ENCODE measurements at regions not wholly inside any gene's neighbourhood (a gene's known extent, or its start where the extent isn't known, plus 50 kb on each side); places are given as distances from the start of the nearest gene placed in this dataset.
"Not testable (repeated sequence)": the region's sequence is repeated elsewhere in the genome, so short reads cannot be mapped to it uniquely, and the experiment has no call there.

- TF ChIP-seq KAT2B (IDR thresholded peaks at IDR 0.05; ENCODE audit: borderline replicate concordance, low read depth, low read length) (no peak), ZNF225 (CRISPR knock-in tag; IDR thresholded peaks at IDR 0.05) (no peak)
These were observed 249.5 kb upstream of the SPHKAP start (continued) for GRCh38 chr2:228430986-228431385.

- Histone ChIP-seq H3K79me2 (ENCODE audit: insufficient read depth, low read length) (no peaks in the 10 kb centered on the region), H3K4me3 (replicated peaks in 1 of 3; ENCODE audit: insufficient read depth in 1 of 3, low read depth in 2 of 3, low read length in 3 of 3) (no peak overlapping the region), H3K36me3 (replicated peaks in 1 of 2; ENCODE audit: control insufficient read depth in 1 of 2, insufficient read depth in 2 of 2, low read length in 2 of 2) (no peaks in the 10 kb centered on the region), H3K9ac (ENCODE audit: insufficient read depth, low read depth, low read length) (no peak overlapping the region), H3K4me1 (ENCODE audit: insufficient read depth, low read length) (no peaks in the 10 kb centered on the region), H3K27ac (ENCODE audit: extremely low read length, insufficient read depth, low read length) (no peak overlapping the region), H3K4me2 (ENCODE audit: low read depth, low read length) (no peak overlapping the region), H3K9me3 (ENCODE audit: low read length) (peaks cover 57% of the 10 kb centered on the region), H4K20me1 (ENCODE audit: insufficient read depth, low read length) (no peaks in the 10 kb centered on the region), H3K27me3 (ENCODE audit: control insufficient read depth in 1 of 2, insufficient read depth in 2 of 2, low read length in 2 of 2) (no peaks in the 10 kb centered on the region), H2AFZ (ENCODE audit: low read length) (no peak overlapping the region)
- TF ChIP-seq NFRKB (IDR thresholded peaks at IDR 0.05) = no peak
- no peak for TF ChIP-seq ZNF790 (CRISPR knock-in tag; IDR thresholded peaks at IDR 0.05; ENCODE audit: borderline replicate concordance)
- no peak for TF ChIP-seq ZNF577 (CRISPR knock-in tag; IDR thresholded peaks at IDR 0.05; ENCODE audit: borderline replicate concordance, low read depth)
- in situ Hi-C loops (cut with HindIII; ENCODE audit: extremely low pct_ligation_motif_present, low pct_unique_long_range_greater_than_20kb) = no loop called here
- POLR2A ChIA-PET = no interaction called here
- no peak for DNase-seq (ENCODE audit: low spot score)
- WGBS (ENCODE audit: low lambda C conversion rate) = 0% methylated on average over 1 of the region's 1 CpG
- CTCF ChIA-PET (ENCODE audit: low intra/inter-chr PET ratio, low total read pairs) = no interaction called here
- no TSS peak for BruUV-seq (replicated peaks)
- no peak for FAIRE-seq
- intact Hi-C loops (cut with micrococcal nuclease; ENCODE audit: unreplicated experiment) = no loop called here
- ATAC-seq = no peak
These were observed 245.2 kb upstream of the SPHKAP start for GRCh38 chr2:228426502-228427216.

GRCh38 chr2:228425411-228426060 lies 244.0 kb upstream of the SPHKAP start:
- H4K20me1 ChIP-seq (ENCODE audit: insufficient read depth, low read length); H3K4me2 ChIP-seq (ENCODE audit: low read depth, low read length); H3K27ac ChIP-seq (ENCODE audit: extremely low read length, insufficient read depth, low read length); H2AFZ ChIP-seq (ENCODE audit: low read length); H3K9ac ChIP-seq (ENCODE audit: insufficient read depth, low read depth, low read length); H3K79me2 ChIP-seq (ENCODE audit: insufficient read depth, low read length); CTCF ChIA-PET (ENCODE audit: low intra/inter-chr PET ratio, low total read pairs); H3K4me1 ChIP-seq (ENCODE audit: insufficient read depth, low read length); H3K36me3 ChIP-seq (replicated peaks in 1 of 2; ENCODE audit: control insufficient read depth in 1 of 2, insufficient read depth in 2 of 2, low read length in 2 of 2); H3K4me3 ChIP-seq (replicated peaks in 1 of 3; ENCODE audit: insufficient read depth in 1 of 3, low read depth in 2 of 3, low read length in 3 of 3); in situ Hi-C loops (cut with HindIII; ENCODE audit: extremely low pct_ligation_motif_present, low pct_unique_long_range_greater_than_20kb); POLR2A ChIA-PET; H3K27me3 ChIP-seq (ENCODE audit: control insufficient read depth in 1 of 2, insufficient read depth in 2 of 2, low read length in 2 of 2); intact Hi-C loops (cut with micrococcal nuclease; ENCODE audit: unreplicated experiment); DNase-seq (ENCODE audit: low spot score); FAIRE-seq; BruUV-seq (replicated peaks); ATAC-seq: not testable (repeated sequence)
- H3K9me3 ChIP-seq (ENCODE audit: low read length) = peaks cover 46% of the 10 kb centered on the region
- WGBS (ENCODE audit: low lambda C conversion rate) = 46% methylated on average over 25 of the region's 31 CpGs

Data from HepG2 (cell line).